Stomach smooth muscle (tissue), 2 donors: ENCODE measurements at regions not wholly inside any gene's neighbourhood (a gene's known extent, or its start where the extent isn't known, plus 50 kb on each side); places are given as distances from the start of the nearest gene placed in this dataset.

ENCODE experiments used
- H3K27ac ChIP-seq: one replicate; pipeline ENCODE4 v1.7.0; 2013; ENCODE audit warnings: mild to moderate bottlenecking, low read length, inconsistent platforms
- H3K27me3 ChIP-seq, 2 donors: one replicate each; pipeline ENCODE4 v1.7.0; 2013; ENCODE audit warnings: low read length in 2 of 2; ENCODE audit not compliant: insufficient read depth in 2 of 2, control insufficient read depth in 1 of 2
- H3K36me3 ChIP-seq, 2 donors: one replicate each; pipeline ENCODE4 v1.7.0; 2013; ENCODE audit warnings: low read length in 2 of 2; ENCODE audit not compliant: control insufficient read depth in 2 of 2, insufficient read depth in 2 of 2
- H3K4me1 ChIP-seq: one replicate; pipeline ENCODE4 v1.7.0; 2013; ENCODE audit warnings: low read length; ENCODE audit not compliant: control insufficient read depth, insufficient read depth
- H3K4me3 ChIP-seq, 2 donors: one replicate each; pipeline ENCODE4 v1.7.0; 2013; ENCODE audit warnings: low read length in 2 of 2
- H3K9ac ChIP-seq, 2 donors: one replicate each; pipeline ENCODE4 v1.7.0; 2013; ENCODE audit warnings: low read length in 2 of 2, mild to moderate bottlenecking in 1 of 2
- H3K9me3 ChIP-seq, 2 donors: one replicate each; pipeline ENCODE4 v1.7.0; 2013; ENCODE audit warnings: low read length in 2 of 2; ENCODE audit not compliant: control insufficient read depth in 2 of 2
- donor health status: healthy.
- donor health status: Pancreatic carcinoma.

- Histone ChIP-seq H3K4me3 (no peak overlapping the region), H3K9ac (no peak overlapping the region), H3K27me3 (no peaks in the 10 kb centered on the region), H3K36me3 (no peaks in the 10 kb centered on the region), H3K27ac (no peak overlapping the region), H3K4me1 (no peaks in the 10 kb centered on the region), H3K9me3 (no peaks in the 10 kb centered on the region)
Measured at GRCh38 chr2:145017149-145017548, 497.2 kb upstream of the ZEB2 start.

- no peaks in the 10 kb centered on the region for H3K27me3 ChIP-seq
- H3K4me3 ChIP-seq: no peak overlapping the region
- no peak overlapping the region for H3K9ac ChIP-seq
- no peaks in the 10 kb centered on the region for H3K36me3 ChIP-seq
- no peaks in the 10 kb centered on the region for H3K9me3 ChIP-seq
- H3K4me1 ChIP-seq: no peaks in the 10 kb centered on the region
- no peak overlapping the region for H3K27ac ChIP-seq
Measured at GRCh38 chr2:145016711-145017110, 496.8 kb upstream of the ZEB2 start.

GRCh38 chr2:145015561-145015960, 495.6 kb upstream of the ZEB2 start:
- no peaks in the 10 kb centered on the region for H3K27me3 ChIP-seq
- H3K9ac ChIP-seq: no peak overlapping the region
- H3K9me3 ChIP-seq: no peaks in the 10 kb centered on the region
- no peak overlapping the region for H3K4me3 ChIP-seq
- H3K27ac ChIP-seq: no peak overlapping the region
- H3K36me3 ChIP-seq: no peaks in the 10 kb centered on the region
- H3K4me1 ChIP-seq: no peaks in the 10 kb centered on the region

- Histone ChIP-seq H3K9ac (no peak overlapping the region), H3K27ac (no peak overlapping the region), H3K4me3 (no peak overlapping the region), H3K9me3 (no peaks in the 10 kb centered on the region), H3K27me3 (no peaks in the 10 kb centered on the region), H3K36me3 (no peaks in the 10 kb centered on the region), H3K4me1 (no peaks in the 10 kb centered on the region)
Measured at GRCh38 chr2:145012806-145013205, 492.9 kb upstream of the ZEB2 start.

GRCh38 chr2:145012214-145012670, 492.3 kb upstream of the ZEB2 start:
- Histone ChIP-seq H3K9me3 (no peaks in the 10 kb centered on the region), H3K4me1 (no peaks in the 10 kb centered on the region), H3K9ac (no peak overlapping the region), H3K27me3 (no peaks in the 10 kb centered on the region), H3K4me3 (no peak overlapping the region), H3K36me3 (no peaks in the 10 kb centered on the region), H3K27ac (no peak overlapping the region)

GRCh38 chr2:145010635-145011034, 490.7 kb upstream of the ZEB2 start:
- Histone ChIP-seq H3K27ac (no peak overlapping the region), H3K9me3 (no peaks in the 10 kb centered on the region), H3K27me3 (no peaks in the 10 kb centered on the region), H3K9ac (no peak overlapping the region), H3K4me1 (no peaks in the 10 kb centered on the region), H3K36me3 (no peaks in the 10 kb centered on the region), H3K4me3 (no peak overlapping the region)

- Histone ChIP-seq H3K27me3 (no peaks in the 10 kb centered on the region), H3K4me1 (no peaks in the 10 kb centered on the region), H3K9ac (no peak overlapping the region), H3K9me3 (no peaks in the 10 kb centered on the region), H3K27ac (no peak overlapping the region), H3K36me3 (no peaks in the 10 kb centered on the region), H3K4me3 (no peak overlapping the region)
Measured at GRCh38 chr2:145007960-145008263, 488.0 kb upstream of the ZEB2 start.

- H3K9ac ChIP-seq: no peak overlapping the region
- H3K9me3 ChIP-seq: no peaks in the 10 kb centered on the region
- no peak overlapping the region for H3K27ac ChIP-seq
- peak overlapping the region in 1 of 2 donors; percentile 9 for H3K4me3 ChIP-seq
- H3K36me3 ChIP-seq: no peaks in the 10 kb centered on the region
- no peaks in the 10 kb centered on the region for H3K4me1 ChIP-seq
- H3K27me3 ChIP-seq: no peaks in the 10 kb centered on the region
Measured at GRCh38 chr2:145007093-145007959, 487.4 kb upstream of the ZEB2 start.

GRCh38 chr2:145002624-145003023, 482.7 kb upstream of the ZEB2 start:
- Histone ChIP-seq H3K36me3 (no peaks in the 10 kb centered on the region), H3K9me3 (no peaks in the 10 kb centered on the region), H3K27ac (no peak overlapping the region), H3K4me3 (no peak overlapping the region), H3K9ac (no peak overlapping the region), H3K4me1 (no peaks in the 10 kb centered on the region), H3K27me3 (no peaks in the 10 kb centered on the region)

- Histone ChIP-seq H3K9ac (no peak overlapping the region), H3K27ac (no peak overlapping the region)
Measured at GRCh38 chr2:145000376-145000775, 480.5 kb upstream of the ZEB2 start.

GRCh38 chr2:144999936-145000335, 480.0 kb upstream of the ZEB2 start:
- H3K27ac ChIP-seq: no peak overlapping the region
- no peak overlapping the region for H3K9ac ChIP-seq
- H3K27me3 ChIP-seq: no peaks in the 10 kb centered on the region

More at GRCh38 chr2:145000376-145000775, 480.5 kb upstream of the ZEB2 start:
- H3K4me1 ChIP-seq: no peaks in the 10 kb centered on the region
- H3K9me3 ChIP-seq: no peaks in the 10 kb centered on the region
- H3K4me3 ChIP-seq: no peak overlapping the region
- H3K27me3 ChIP-seq: no peaks in the 10 kb centered on the region
- no peaks in the 10 kb centered on the region for H3K36me3 ChIP-seq

More at GRCh38 chr2:144999936-145000335, 480.0 kb upstream of the ZEB2 start:
- Histone ChIP-seq H3K4me1 (no peaks in the 10 kb centered on the region), H3K36me3 (no peaks in the 10 kb centered on the region), H3K9me3 (no peaks in the 10 kb centered on the region), H3K4me3 (no peak overlapping the region)
